Left cardiac atrium (tissue), 4 donors: ENCODE measurements at regions not wholly inside any gene's neighbourhood (a gene's known extent, or its start where the extent isn't known, plus 50 kb on each side); places are given as distances from the start of the nearest gene placed in this dataset.
A peak's percentile ranks its signal among the peaks of the same experiment; 100 is the strongest.

Source experiments
- ATAC-seq, 2 donors: fragments of 200-7000 bp; cut with Tn5 transposase; one replicate each; pipeline ENCODE4 v1.9.1; 2020; ENCODE audit warnings: mild to moderate bottlenecking in 2 of 2, moderate library complexity in 2 of 2
- DNase-seq: peaks from one replicate; pipeline ENCODE4 v3.0.0-alpha.2; 2020
- intact Hi-C, 2 donors: fragments of 100-400 bp; cut with DNase I; formaldehyde crosslinking; loops; one replicate each; pipeline versions ENCODE4 v1.14.1 to v1.15.1; 2022 to 2023
- donor health status: DM: no; HTN: yes; CAD: no.
- donor health status: DM: no; HTN: yes; CAD: no; lungs with severe emphysema.
- donor health status: DM: yes; HTN: yes; CAD: no.
- donor health status: Dilated cardiomyopathy.

DNA sequence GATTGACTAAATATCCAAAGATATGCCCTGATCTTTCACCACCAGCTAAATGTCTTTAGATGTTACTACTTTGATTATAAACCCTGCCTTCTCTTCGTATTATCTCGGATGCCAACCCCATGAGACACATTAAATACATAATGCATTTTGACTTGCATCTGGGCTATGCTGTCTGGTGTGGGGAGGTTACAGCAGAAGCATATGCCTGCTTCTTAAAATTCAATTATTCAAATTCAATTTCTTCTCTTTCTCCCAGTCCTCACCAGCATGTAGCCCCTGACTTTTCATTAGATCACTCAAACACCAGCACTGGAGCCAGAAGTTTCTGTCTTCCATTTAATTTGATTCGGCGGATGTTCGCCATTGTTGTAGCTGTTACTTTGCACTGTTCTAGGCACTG, 360.7 kb upstream of the CAMK1G start:
- DNase-seq (no peak), ATAC-seq (no peak)
- intact Hi-C loops: no loop called here

- DNase-seq: no peak
- no peak for ATAC-seq
- intact Hi-C loops: no loop called here
Observed at GRCh38 chr1:209223791-209224190, 359.7 kb upstream of the CAMK1G start.

DNA sequence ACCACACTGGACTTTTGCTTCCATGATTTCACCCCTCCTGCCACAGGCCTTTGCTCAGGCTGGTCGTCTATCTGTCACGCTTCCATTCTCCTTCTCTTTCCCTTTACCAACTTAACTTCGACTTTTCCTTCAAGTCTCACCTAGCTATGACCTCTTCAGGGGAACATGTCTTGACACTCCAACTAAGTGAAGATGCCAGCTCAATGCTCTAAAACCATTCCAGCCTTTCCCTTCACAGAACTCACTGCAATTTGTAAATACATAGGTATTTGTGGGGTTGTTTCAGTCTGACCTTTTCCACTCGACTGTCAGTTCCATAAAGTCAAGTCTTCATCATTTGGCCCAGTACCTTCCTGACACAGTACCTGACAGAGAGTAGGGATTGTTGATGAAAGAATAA, 358.6 kb upstream of the CAMK1G start:
- ATAC-seq (no peak), DNase-seq (no peak)
- intact Hi-C loops: no loop called here

DNA sequence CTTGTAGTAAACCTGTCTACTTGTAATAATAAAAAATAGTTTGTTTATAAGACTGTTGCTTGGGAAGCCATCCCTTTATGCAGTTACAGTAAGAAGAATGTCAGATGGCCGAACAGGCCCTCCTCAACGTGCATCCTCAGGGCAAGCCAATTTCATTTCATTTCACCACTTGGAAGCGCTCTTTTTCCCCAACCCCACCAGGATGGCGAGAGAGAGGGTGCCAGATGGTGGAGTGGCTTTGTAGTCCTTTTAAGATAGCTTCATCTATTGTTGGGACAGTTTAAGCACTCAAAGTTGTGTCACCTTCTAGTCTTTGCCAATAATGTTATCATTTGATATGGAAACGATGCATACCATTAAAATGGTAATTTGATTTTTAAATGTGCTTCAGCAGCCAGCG, 356.3 kb upstream of the CAMK1G start:
- ATAC-seq (no peak), DNase-seq (no peak)
- intact Hi-C loops: no loop called here

DNA sequence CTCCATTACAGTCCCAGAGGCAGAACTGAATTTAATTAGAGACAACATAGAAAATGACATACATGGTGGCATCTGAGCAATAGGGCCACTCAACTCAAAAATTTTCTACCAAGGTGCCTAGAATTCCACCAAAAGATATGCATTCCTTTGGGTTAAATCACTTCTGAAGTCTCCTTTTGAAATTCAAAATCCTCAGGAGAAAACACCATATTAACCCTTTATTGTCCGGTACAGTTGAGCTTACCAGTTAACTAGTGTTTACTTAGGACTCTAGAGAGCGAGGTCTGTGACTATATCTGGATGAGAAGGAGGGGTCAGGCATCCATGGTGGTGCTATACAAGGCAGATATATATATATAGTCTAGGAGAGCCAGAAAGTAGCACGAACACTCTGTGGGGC, 355.6 kb upstream of the CAMK1G start:
- ATAC-seq: no peak
- intact Hi-C loops: no loop called here
- no peak for DNase-seq

DNA sequence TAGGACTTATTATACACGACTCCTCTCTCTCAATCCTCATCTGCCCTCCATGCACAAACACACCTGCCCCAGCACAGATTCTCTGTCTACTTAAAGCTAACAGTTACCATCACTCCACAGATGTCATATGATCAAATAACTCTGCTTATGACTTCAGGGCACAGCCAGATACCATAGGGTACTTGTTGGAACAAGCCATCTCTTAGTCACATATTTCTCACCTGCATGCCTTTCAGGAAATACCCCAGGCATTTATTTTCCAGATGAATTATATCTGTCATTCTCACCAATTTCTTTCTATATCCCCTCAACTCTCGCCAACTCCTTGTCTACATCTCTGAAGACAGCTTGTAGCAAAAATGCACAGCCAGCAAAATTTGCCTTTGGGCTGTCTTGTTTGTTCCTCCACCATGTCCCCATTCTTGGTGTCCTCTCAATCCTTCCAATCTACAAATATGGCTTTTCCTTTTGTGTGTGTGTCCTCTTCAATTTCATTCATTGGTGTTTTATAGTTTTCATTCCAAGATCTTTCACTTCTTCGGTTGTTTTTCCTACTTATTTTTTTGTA, 353.9 kb upstream of the CAMK1G start:
- ATAC-seq: no peak
- intact Hi-C loops: no loop called here
- no peak for DNase-seq

GRCh38 chr1:209230314-209230713, 353.2 kb upstream of the CAMK1G start:
- DNase-seq: no peak
- ATAC-seq: no peak
- intact Hi-C loops: no loop called here

DNA sequence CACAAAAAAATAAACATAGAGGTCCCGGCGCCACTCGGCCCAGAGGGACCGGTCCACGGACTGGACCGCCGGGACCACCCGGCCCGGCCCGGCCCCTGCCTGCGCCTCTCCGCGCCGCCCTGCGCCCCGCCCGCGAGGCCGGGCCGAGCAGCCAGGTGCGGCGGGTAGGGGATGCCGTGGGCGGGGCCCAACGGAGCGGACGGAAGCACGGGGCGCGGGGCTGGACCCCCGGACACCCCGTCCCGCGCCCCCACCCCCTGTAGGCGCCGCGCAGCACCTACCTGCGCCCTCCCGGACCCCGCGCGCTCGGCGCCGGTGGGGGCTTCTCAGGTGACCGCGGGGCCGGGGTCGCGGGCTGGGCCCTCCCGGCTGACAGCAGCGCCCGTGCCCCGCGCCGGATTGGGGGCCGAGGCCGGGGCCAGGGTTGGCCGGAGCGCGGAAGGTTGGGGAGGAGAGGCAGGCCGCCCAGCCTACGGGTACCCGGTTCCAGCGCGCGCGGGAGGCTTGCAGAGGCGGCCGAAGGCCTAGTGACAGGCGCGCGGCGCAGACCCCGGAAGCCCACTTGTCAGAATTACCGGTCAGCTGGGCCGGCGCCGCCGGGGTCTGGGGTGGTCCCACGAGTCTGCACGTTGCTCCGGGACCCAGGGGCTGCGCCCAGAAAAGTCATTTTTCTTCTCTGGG, 351.9 kb upstream of the CAMK1G start:
- ATAC-seq (no peak), DNase-seq (no peak)
- intact Hi-C loops: no loop called here

DNA sequence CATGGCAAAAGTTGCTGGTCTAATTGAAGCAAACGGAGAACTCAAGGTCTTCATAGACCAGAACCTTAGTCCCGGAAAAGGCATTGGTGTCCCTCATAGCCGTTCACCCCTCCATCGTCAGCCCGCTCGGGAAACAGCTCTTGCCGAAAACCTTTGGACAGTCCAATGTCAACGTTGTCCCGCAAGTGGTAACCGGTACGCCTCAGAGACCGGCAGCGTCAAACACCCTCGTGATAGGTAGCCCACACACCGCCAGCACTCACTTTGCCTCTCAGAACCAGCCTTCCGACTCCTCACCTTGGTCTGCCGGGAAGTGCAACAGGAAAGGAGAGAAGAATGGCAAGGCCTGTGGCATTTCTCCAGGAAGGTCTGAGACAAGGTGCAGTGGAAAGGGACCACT, 351.3 kb upstream of the CAMK1G start:
- intact Hi-C loops: no loop called here
- DNase-seq (no peak), ATAC-seq (no peak)

DNA sequence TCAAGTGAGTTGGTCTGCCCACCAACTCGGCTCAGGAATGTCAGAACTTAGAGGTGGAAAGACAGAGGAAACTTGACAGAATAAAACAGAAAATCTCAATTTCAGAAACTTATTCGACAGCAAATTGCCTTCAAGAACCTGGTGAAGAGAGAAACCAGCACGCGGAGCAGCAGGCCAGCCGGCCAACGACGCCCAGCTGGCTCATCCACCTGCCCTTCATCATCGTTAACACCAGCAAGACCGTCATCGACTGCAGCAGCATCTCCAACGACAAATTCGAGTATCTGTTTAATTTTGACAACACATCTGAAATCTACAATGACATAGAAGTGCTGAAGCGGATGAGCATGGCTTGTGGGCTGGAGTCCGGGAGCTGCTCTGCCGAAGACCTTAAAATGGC, 350.8 kb upstream of the CAMK1G start:
- intact Hi-C loops: no loop called here
- DNase-seq: no peak

GRCh38 chr1:209235166-209235565, 348.3 kb upstream of the CAMK1G start:
- ATAC-seq (no peak), DNase-seq (no peak)

More for the DNA sequence above, 350.8 kb upstream of the CAMK1G start:
- ATAC-seq: no peak

GRCh38 chr1:209238356-209238755, 345.2 kb upstream of the CAMK1G start:
- intact Hi-C loops: no loop called here
- DNase-seq (no peak), ATAC-seq (no peak)

More at GRCh38 chr1:209235166-209235565, 348.3 kb upstream of the CAMK1G start:
- intact Hi-C loops: no loop called here

DNA sequence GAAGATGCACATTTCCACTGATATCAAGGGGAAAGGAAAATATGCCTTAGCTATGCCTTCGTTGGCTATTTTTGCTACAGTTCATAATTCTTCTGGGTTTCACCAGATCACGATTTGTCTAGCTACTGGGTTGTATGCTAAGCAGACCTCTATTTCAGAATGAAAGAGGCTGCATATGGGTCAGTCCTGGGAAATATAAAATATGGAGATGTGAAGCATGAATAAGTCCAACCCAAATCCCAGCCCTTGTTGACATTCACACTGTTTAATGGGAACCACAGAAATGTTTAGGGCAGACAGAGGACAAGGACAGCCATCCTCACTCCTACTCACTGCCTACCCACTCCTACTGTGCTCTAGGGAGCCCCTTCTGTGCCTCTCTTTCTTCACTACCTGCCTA, 343.2 kb upstream of the CAMK1G start:
- intact Hi-C loops: no loop called here

DNA sequence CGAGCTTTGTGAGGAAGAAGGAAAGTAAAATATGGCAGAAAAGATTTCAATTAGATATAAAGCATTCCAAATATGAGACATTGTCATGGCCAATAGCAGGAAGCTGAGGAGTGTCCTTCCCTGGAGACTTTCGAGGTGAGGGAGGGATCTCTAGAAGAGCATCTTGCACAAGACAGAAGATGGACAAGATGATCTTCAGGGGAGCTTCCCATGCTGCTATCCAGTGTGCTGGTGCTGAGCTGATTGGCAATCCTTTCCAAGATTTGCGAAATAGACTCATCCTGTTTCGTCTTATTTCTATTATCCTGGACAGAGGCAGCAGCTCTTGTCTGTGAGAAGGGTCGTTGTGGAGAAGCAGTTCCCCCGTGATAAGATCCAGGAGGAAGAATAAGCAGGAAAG, 342.0 kb upstream of the CAMK1G start:
- intact Hi-C loops: no loop called here
- ATAC-seq: no peak
- no peak for DNase-seq

More for the DNA sequence above, 343.2 kb upstream of the CAMK1G start:
- ATAC-seq (no peak), DNase-seq (no peak)

DNA sequence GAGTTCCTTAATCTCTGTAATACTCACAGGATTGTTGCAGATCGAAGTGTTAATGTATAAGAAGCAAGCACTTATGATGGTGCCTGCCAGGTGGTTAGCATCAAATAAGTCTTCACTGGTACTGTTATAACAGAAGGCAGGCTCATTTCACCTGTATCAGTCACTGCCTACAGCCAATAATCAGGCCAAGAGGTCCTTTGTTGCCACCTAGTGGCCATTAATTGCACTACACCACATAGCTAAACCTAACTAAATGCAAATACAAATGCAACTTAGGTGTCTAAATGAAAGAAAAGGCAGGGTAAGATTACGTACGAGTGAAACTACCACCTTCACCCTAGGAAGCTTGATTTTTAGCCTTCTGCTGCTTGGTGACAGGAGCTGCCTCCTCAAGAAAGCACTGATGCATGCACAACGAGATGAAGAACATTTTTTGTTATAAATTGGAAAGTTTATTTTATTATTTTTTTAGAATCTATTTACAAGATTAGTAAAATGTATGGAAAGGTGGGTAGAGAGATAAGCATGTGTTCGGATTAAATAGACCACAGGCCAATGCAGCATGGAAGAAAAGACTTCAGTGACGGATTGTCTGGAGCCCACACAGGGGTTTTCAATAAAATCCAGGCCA, 334.8 kb upstream of the CAMK1G start:
- intact Hi-C loops: no loop called here
- ATAC-seq (peak in 1 of 2 donors; percentile 82), DNase-seq (no peak)

DNA sequence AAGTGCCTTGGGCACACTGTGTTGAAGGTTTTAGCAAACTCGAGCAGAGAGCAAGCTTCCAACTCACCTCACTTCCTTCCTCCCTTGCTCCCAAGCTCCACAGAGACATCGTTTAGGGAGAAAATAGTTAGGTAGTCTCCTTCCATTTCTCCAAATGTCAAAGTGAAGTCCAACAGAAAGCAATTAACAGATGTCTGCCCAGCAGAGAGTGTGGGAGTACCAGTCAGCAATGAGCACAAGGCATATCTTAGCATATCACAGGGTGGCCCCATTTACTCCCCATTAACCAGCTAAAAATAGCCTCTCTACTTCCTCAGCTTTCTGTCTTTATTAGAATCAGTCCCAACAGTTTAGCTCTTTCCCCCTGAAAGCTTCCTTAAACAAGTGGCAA, 334.2 kb upstream of the CAMK1G start:
- intact Hi-C loops: no loop called here
- no peak for DNase-seq
- ATAC-seq: peak in 1 of 2 donors; percentile 84

DNA sequence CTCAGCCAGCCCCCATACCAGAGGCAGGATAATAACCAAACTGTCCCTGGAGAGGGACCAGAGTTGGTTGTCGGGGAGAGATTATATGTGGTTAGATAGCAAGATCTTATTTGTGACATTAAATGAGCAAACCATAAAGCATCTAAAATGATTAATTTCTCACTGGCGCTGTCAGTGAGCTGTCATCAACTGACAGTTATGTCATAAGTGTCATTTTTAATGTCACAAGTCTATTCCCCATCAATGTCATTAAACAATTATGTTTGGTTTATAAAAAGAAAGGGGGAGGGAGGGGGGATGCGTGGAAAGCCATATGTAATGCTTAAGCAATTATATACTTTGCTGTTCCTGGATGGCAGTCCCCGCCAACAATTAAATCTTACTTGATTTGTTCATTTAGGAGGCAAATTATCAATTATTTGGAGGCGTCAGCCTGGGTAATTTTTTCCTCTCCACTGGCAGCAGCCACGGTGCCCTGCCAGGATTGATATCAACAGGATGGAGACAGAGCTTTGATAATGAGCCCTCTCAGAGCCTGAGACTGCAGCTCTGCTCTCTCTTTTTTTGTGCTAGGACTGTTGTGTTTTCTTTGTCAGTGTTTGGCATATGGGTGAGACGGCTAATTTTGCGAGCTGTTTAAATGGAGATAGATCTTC, 333.6 kb upstream of the CAMK1G start:
- no peak for ATAC-seq
- intact Hi-C loops: no loop called here
- no peak for DNase-seq

- ATAC-seq: no peak
- no peak for DNase-seq
- intact Hi-C loops: no loop called here
Observed at GRCh38 chr1:209250861-209251636, 332.5 kb upstream of the CAMK1G start.

GRCh38 chr1:209256766-209257350, 326.7 kb upstream of the CAMK1G start:
- intact Hi-C loops: no loop called here
- ATAC-seq (no peak), DNase-seq (no peak)
